ENCODE measurements at regions not wholly inside any gene's neighbourhood (a gene's known extent, or its start where the extent isn't known, plus 50 kb on each side); places are given as distances from the start of the nearest gene placed in this dataset.

GRCh38 chr21:23699402-23699801, 1907.9 kb downstream of the MRPL39 start:
- TF ChIP-seq CTCF (IDR thresholded peaks at IDR 0.05; ENCODE audit: unreplicated experiment) = no peak
- Mint-ChIP-seq H3K27ac (ENCODE audit: unreplicated experiment) (no peak overlapping the region), H3K4me3 (ENCODE audit: low read depth, unreplicated experiment) (no peak overlapping the region), H3K4me1 (ENCODE audit: low read depth, unreplicated experiment) (no peaks in the 10 kb centered on the region), H3K9me3 (ENCODE audit: low read depth, unreplicated experiment) (peaks cover 13% of the 10 kb centered on the region), H3K36me3 (ENCODE audit: insufficient read depth, unreplicated experiment) (no peaks in the 10 kb centered on the region), H3K27me3 (ENCODE audit: unreplicated experiment) (no peaks in the 10 kb centered on the region)
- CTCF ChIA-PET = no interaction called here
- BruUV-seq (replicated peaks) = no TSS peak
- intact Hi-C loops (cut with micrococcal nuclease; ENCODE audit: unreplicated experiment) = no loop called here
- DNase-seq = no peak

GRCh38 chr21:23698619-23699018, 1908.7 kb downstream of the MRPL39 start:
- intact Hi-C loops (cut with micrococcal nuclease; ENCODE audit: unreplicated experiment) = no loop called here
- no peak for TF ChIP-seq CTCF (IDR thresholded peaks at IDR 0.05; ENCODE audit: unreplicated experiment)
- no TSS peak for BruUV-seq (replicated peaks)
- DNase-seq = no peak
- H3K4me3 Mint-ChIP-seq (ENCODE audit: low read depth, unreplicated experiment) = no peak overlapping the region
- no peaks in the 10 kb centered on the region for H3K4me1 Mint-ChIP-seq (ENCODE audit: low read depth, unreplicated experiment)
- H3K9me3 Mint-ChIP-seq (ENCODE audit: low read depth, unreplicated experiment) = peaks cover 13% of the 10 kb centered on the region
- no peak overlapping the region for H3K27ac Mint-ChIP-seq (ENCODE audit: unreplicated experiment)
- CTCF ChIA-PET = no interaction called here
- no peaks in the 10 kb centered on the region for H3K27me3 Mint-ChIP-seq (ENCODE audit: unreplicated experiment)
- no peaks in the 10 kb centered on the region for H3K36me3 Mint-ChIP-seq (ENCODE audit: insufficient read depth, unreplicated experiment)

GRCh38 chr21:23695443-23695842, 1911.8 kb downstream of the MRPL39 start:
- H3K27ac Mint-ChIP-seq (ENCODE audit: unreplicated experiment) = no peak overlapping the region
- TF ChIP-seq CTCF (IDR thresholded peaks at IDR 0.05; ENCODE audit: unreplicated experiment) = no peak
- DNase-seq = no peak
- intact Hi-C loops (cut with micrococcal nuclease; ENCODE audit: unreplicated experiment) = no loop called here
- no peaks in the 10 kb centered on the region for H3K36me3 Mint-ChIP-seq (ENCODE audit: insufficient read depth, unreplicated experiment)
- H3K4me1 Mint-ChIP-seq (ENCODE audit: low read depth, unreplicated experiment) = no peaks in the 10 kb centered on the region
- no peaks in the 10 kb centered on the region for H3K27me3 Mint-ChIP-seq (ENCODE audit: unreplicated experiment)
- H3K9me3 Mint-ChIP-seq (ENCODE audit: low read depth, unreplicated experiment) = peaks cover 7% of the 10 kb centered on the region
- no TSS peak for BruUV-seq (replicated peaks)
- CTCF ChIA-PET = no interaction called here
- H3K4me3 Mint-ChIP-seq (ENCODE audit: low read depth, unreplicated experiment) = no peak overlapping the region

GRCh38 chr21:23694390-23694789, 1912.9 kb downstream of the MRPL39 start:
- CTCF ChIA-PET = no interaction called here
- no TSS peak for BruUV-seq (replicated peaks)
- H3K36me3 Mint-ChIP-seq (ENCODE audit: insufficient read depth, unreplicated experiment) = no peaks in the 10 kb centered on the region
- no peaks in the 10 kb centered on the region for H3K4me1 Mint-ChIP-seq (ENCODE audit: low read depth, unreplicated experiment)
- intact Hi-C loops (cut with micrococcal nuclease; ENCODE audit: unreplicated experiment) = no loop called here
- TF ChIP-seq CTCF (IDR thresholded peaks at IDR 0.05; ENCODE audit: unreplicated experiment) = no peak
- peaks cover 9% of the 10 kb centered on the region for H3K9me3 Mint-ChIP-seq (ENCODE audit: low read depth, unreplicated experiment)
- no peak overlapping the region for H3K27ac Mint-ChIP-seq (ENCODE audit: unreplicated experiment)
- DNase-seq = no peak
- H3K4me3 Mint-ChIP-seq (ENCODE audit: low read depth, unreplicated experiment) = no peak overlapping the region
- H3K27me3 Mint-ChIP-seq (ENCODE audit: unreplicated experiment) = no peaks in the 10 kb centered on the region

- no TSS peak for BruUV-seq (replicated peaks)
- H3K4me1 Mint-ChIP-seq (ENCODE audit: low read depth, unreplicated experiment) = no peaks in the 10 kb centered on the region
- intact Hi-C loops (cut with micrococcal nuclease; ENCODE audit: unreplicated experiment) = no loop called here
- no peaks in the 10 kb centered on the region for H3K27me3 Mint-ChIP-seq (ENCODE audit: unreplicated experiment)
- no peaks in the 10 kb centered on the region for H3K36me3 Mint-ChIP-seq (ENCODE audit: insufficient read depth, unreplicated experiment)
- H3K9me3 Mint-ChIP-seq (ENCODE audit: low read depth, unreplicated experiment) = peaks cover 8% of the 10 kb centered on the region
- DNase-seq = no peak
- no peak for TF ChIP-seq CTCF (IDR thresholded peaks at IDR 0.05; ENCODE audit: unreplicated experiment)
- CTCF ChIA-PET = no interaction called here
- no peak overlapping the region for H3K4me3 Mint-ChIP-seq (ENCODE audit: low read depth, unreplicated experiment)
- H3K27ac Mint-ChIP-seq (ENCODE audit: unreplicated experiment) = no peak overlapping the region
Measured at GRCh38 chr21:23690316-23690715, 1917.0 kb downstream of the MRPL39 start.

All from Calu3 (cell line).